HepG2 (cell line): ENCODE measurements at regions not wholly inside any gene's neighbourhood (a gene's known extent, or its start where the extent isn't known, plus 50 kb on each side); places are given as distances from the start of the nearest gene placed in this dataset.

Source experiments
- ATAC-seq: fragments of 200-7000 bp; cut with Tn5 transposase; 3 replicates; pipeline ENCODE4 v1.9.1; 2020; ENCODE audit warnings: mild to moderate bottlenecking, moderate library complexity
- BruUV-seq: library from RNA; stranded (reverse); fragments of 400-500 nt; replicated peaks from 2 replicates; lab custom pipeline; 2021; lab: Mats Ljungman, UMichigan
- CTCF ChIA-PET: fragments of 300-600 bp; formaldehyde crosslinking; extraction: SDS; loops from one replicate; lab custom pipeline; 2021; ENCODE audit warnings: low total read pairs, inconsistent platforms, low intra/inter-chr PET ratio; lab: Yijun Ruan, JAX
- POLR2A ChIA-PET: fragments of 350-600 bp; sonication (Branson Sonifier 250); formaldehyde crosslinking; loops from one replicate; lab custom pipeline; 2020; ENCODE audit warnings: antibody characterized with exemption, inconsistent platforms; lab: Yijun Ruan, JAX
- DNase-seq: peaks from one replicate; pipeline ENCODE4 v3.0.0-alpha.2; 2015; ENCODE audit warnings: low spot score
- FAIRE-seq: peaks from 3 replicates; lab custom pipeline; 2011; peaks lifted over from hg19 to GRCh38; lab: Jason Lieb, UNC
- H2AFZ ChIP-seq: one replicate; pipeline ENCODE4 v1.6.1; 2011; ENCODE audit warnings: low read length, inconsistent platforms
- H3K27ac ChIP-seq: fragments of 300-600 bp; 3 replicates; pipeline ENCODE4 v1.8.0; 2011; ENCODE audit warnings: mixed run types, mild to moderate bottlenecking, mixed read lengths, low read length, inconsistent platforms; ENCODE audit not compliant: insufficient read depth; ENCODE audit errors: extremely low read length
- H3K27me3 ChIP-seq, 2 experiments: fragments of 200-600 bp in 1 of 2; 2 replicates in 1 of 2; 3 replicates in 1 of 2; pipeline versions ENCODE4 v1.6.0 to v1.8.0; 2011; ENCODE audit warnings: low read length in 2 of 2, mild to moderate bottlenecking in 2 of 2, moderate library complexity in 2 of 2, inconsistent platforms in 1 of 2; ENCODE audit not compliant: insufficient read depth in 2 of 2, control insufficient read depth in 1 of 2
- H3K36me3 ChIP-seq, 2 experiments: fragments of 200-600 bp in 1 of 2; replicated peaks in 1 of 2; 2 replicates in 1 of 2; 3 replicates in 1 of 2; pipeline versions ENCODE4 v1.5.1 to v1.8.0; 2011; ENCODE audit warnings: low read length in 2 of 2, inconsistent platforms in 1 of 2; ENCODE audit not compliant: insufficient read depth in 2 of 2, control insufficient read depth in 1 of 2
- H3K4me1 ChIP-seq: 2 replicates; pipeline ENCODE4 v1.5.1; 2012; ENCODE audit warnings: low read length, inconsistent platforms; ENCODE audit not compliant: insufficient read depth
- H3K4me2 ChIP-seq: 2 replicates; pipeline ENCODE4 v1.6.0; 2011; ENCODE audit warnings: low read depth, low read length, inconsistent platforms
- H3K4me3 ChIP-seq, 3 experiments: fragments of 200-600 bp in 1 of 3; sonication (generic), shearing (Covaris generic) in 1 of 3; replicated peaks in 1 of 3; 2 replicates each; pipeline ENCODE4 v1.5.1; 2011 to 2016; ENCODE audit warnings: low read length in 3 of 3, inconsistent platforms in 2 of 3, low read depth in 2 of 3, mild to moderate bottlenecking in 2 of 3, control low read depth in 1 of 3, mixed read lengths in 1 of 3; ENCODE audit not compliant: insufficient read depth in 1 of 3
- H3K79me2 ChIP-seq: one replicate; pipeline ENCODE4 v1.6.1; 2011; ENCODE audit warnings: low read length, inconsistent platforms; ENCODE audit not compliant: insufficient read depth
- H3K9ac ChIP-seq: 2 replicates; pipeline ENCODE4 v1.6.0; 2011; ENCODE audit warnings: mild to moderate bottlenecking, low read depth, low read length, inconsistent platforms; ENCODE audit not compliant: insufficient read depth
- H3K9me3 ChIP-seq: 2 replicates; pipeline ENCODE4 v1.5.1; 2012; ENCODE audit warnings: mild to moderate bottlenecking, low read length
- H4K20me1 ChIP-seq: 2 replicates; pipeline ENCODE4 v1.6.0; 2011; ENCODE audit warnings: inconsistent platforms, mild to moderate bottlenecking, low read length, moderate library complexity; ENCODE audit not compliant: insufficient read depth
- ERF ChIP-seq: IDR thresholded peaks from 2 replicates; pipeline ENCODE4 v1.6.1; 2018; ENCODE audit warnings: missing biosample characterization, missing genetic modification reagents
- MBD4 ChIP-seq: IDR thresholded peaks from 2 replicates; pipeline ENCODE4 v1.6.1; 2012; ENCODE audit warnings: low read length, inconsistent platforms, borderline replicate concordance
- NFIB ChIP-seq: sonication (generic); formaldehyde crosslinking; IDR thresholded peaks from 2 replicates; pipeline ENCODE4 v1.9.0; 2021; ENCODE audit warnings: missing genetic modification reagents, mild to moderate bottlenecking, borderline replicate concordance
- RARA ChIP-seq: IDR thresholded peaks from 2 replicates; pipeline ENCODE4 v1.6.1; 2016; ENCODE audit warnings: missing genetic modification reagents, missing compliant biosample characterization
- SSRP1 ChIP-seq: IDR thresholded peaks from 2 replicates; pipeline ENCODE4 v1.6.1; 2016; ENCODE audit warnings: control low read depth
- ZBTB3 ChIP-seq: sonication (generic); formaldehyde crosslinking; IDR thresholded peaks from 2 replicates; pipeline ENCODE4 v1.4.0; 2020; ENCODE audit warnings: low read depth, mild to moderate bottlenecking, moderate library complexity, missing genetic modification reagents, borderline replicate concordance
- ZFP90 ChIP-seq: sonication (generic); formaldehyde crosslinking; IDR thresholded peaks from 2 replicates; pipeline ENCODE4 v1.8.0; 2022; ENCODE audit warnings: missing genetic modification reagents, mild to moderate bottlenecking, inconsistent platforms, borderline replicate concordance
- ZNF138 ChIP-seq: sonication (generic); formaldehyde crosslinking; IDR thresholded peaks from 2 replicates; pipeline ENCODE4 v1.5.0; 2020; ENCODE audit warnings: mild to moderate bottlenecking, low read depth, missing genetic modification reagents
- ZNF446 ChIP-seq: sonication (generic); formaldehyde crosslinking; IDR thresholded peaks from 2 replicates; pipeline ENCODE4 v1.5.0; 2020; ENCODE audit warnings: mild to moderate bottlenecking, missing genetic modification reagents
- ZNF530 ChIP-seq: sonication (generic); formaldehyde crosslinking; IDR thresholded peaks from 2 replicates; pipeline ENCODE4 v1.5.0; 2020; ENCODE audit warnings: low read depth, mild to moderate bottlenecking, missing genetic modification reagents
- ZNF543 ChIP-seq: sonication (generic); formaldehyde crosslinking; IDR thresholded peaks from 2 replicates; pipeline ENCODE4 v1.4.0; 2020; ENCODE audit warnings: mild to moderate bottlenecking, missing genetic modification reagents
- ZNF598 ChIP-seq: sonication (generic); formaldehyde crosslinking; IDR thresholded peaks from 2 replicates; pipeline ENCODE4 v1.5.1; 2020; ENCODE audit warnings: mild to moderate bottlenecking, missing genetic modification reagents, borderline replicate concordance
- ZNF672 ChIP-seq: sonication (generic); formaldehyde crosslinking; IDR thresholded peaks from 2 replicates; pipeline ENCODE4 v1.8.1; 2022; ENCODE audit warnings: missing genetic modification reagents
- ZNF674 ChIP-seq: sonication (generic); formaldehyde crosslinking; IDR thresholded peaks from 2 replicates; pipeline ENCODE4 v1.5.0; 2020; ENCODE audit warnings: low read depth, mild to moderate bottlenecking, missing genetic modification reagents
- ZNF737 ChIP-seq: sonication (generic); formaldehyde crosslinking; IDR thresholded peaks from 2 replicates; pipeline ENCODE4 v1.5.0; 2020; ENCODE audit warnings: missing genetic modification reagents, mild to moderate bottlenecking, borderline replicate concordance
- ZNF816 ChIP-seq: sonication (generic); formaldehyde crosslinking; IDR thresholded peaks from 2 replicates; pipeline ENCODE4 v1.8.0; 2022; ENCODE audit warnings: missing genetic modification reagents, mild to moderate bottlenecking, borderline replicate concordance
- ZNF839 ChIP-seq: sonication (generic); formaldehyde crosslinking; IDR thresholded peaks from 2 replicates; pipeline ENCODE4 v1.4.0; 2020; ENCODE audit warnings: missing genetic modification reagents, mild to moderate bottlenecking, borderline replicate concordance
- WGBS: methylation state at CpG from one replicate; pipeline ENCODE4 v1.1.6; 2017; ENCODE audit warnings: low lambda C conversion rate; 5-methylcytosine and 5-hydroxymethylcytosine counted together
- in situ Hi-C: cut with HindIII; loops from 2 replicates; pipeline ENCODE4 v1.10.0; 2017; ENCODE audit warnings: low pct_unique_long_range_greater_than_20kb; ENCODE audit not compliant: extremely low pct_ligation_motif_present
- intact Hi-C: fragments of 100-400 bp; cut with micrococcal nuclease; formaldehyde crosslinking; loops from one replicate; pipeline ENCODE4 v1.10.0; 2022; ENCODE audit not compliant: unreplicated experiment
- TF ChIP-seq, protein P1 (sequence below): sonication (generic); formaldehyde crosslinking; IDR thresholded peaks from 2 replicates; pipeline ENCODE4 v1.4.0; 2020; ENCODE audit warnings: missing genetic modification reagents, mild to moderate bottlenecking, borderline replicate concordance
- TF ChIP-seq, protein P2 (sequence below): sonication (generic); formaldehyde crosslinking; IDR thresholded peaks from 2 replicates; pipeline ENCODE4 v1.4.0; 2020; ENCODE audit warnings: mild to moderate bottlenecking, missing genetic modification reagents
- TF ChIP-seq, protein P3 (sequence below): sonication (generic); formaldehyde crosslinking; IDR thresholded peaks from 2 replicates; pipeline ENCODE4 v1.4.0; 2020; ENCODE audit warnings: low read depth, mild to moderate bottlenecking, missing genetic modification reagents

DNA sequence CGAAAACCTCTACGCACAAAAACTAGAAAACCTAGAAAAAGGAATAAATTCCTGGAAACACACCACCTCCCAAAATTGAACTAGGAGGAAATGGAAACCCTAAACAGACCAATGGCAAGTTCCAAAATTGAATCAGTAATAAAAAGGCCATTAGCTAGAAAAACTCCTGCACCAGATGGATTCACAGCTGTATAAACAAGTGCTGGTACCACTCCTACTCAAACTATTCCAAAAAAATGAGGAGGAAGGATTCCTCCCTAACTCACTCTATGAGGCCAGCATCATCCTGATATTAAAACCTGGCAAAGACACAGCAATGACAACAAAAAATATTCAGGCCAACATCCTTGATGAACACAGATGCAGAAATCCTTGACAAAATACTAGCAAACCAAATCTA lies 228.2 kb downstream of the CHRM2 start (continued):
- no peak for TF ChIP-seq ZNF543
- no peak for TF ChIP-seq ZBTB3 (CRISPR knock-in tag)
- TF ChIP-seq, protein P1, sequence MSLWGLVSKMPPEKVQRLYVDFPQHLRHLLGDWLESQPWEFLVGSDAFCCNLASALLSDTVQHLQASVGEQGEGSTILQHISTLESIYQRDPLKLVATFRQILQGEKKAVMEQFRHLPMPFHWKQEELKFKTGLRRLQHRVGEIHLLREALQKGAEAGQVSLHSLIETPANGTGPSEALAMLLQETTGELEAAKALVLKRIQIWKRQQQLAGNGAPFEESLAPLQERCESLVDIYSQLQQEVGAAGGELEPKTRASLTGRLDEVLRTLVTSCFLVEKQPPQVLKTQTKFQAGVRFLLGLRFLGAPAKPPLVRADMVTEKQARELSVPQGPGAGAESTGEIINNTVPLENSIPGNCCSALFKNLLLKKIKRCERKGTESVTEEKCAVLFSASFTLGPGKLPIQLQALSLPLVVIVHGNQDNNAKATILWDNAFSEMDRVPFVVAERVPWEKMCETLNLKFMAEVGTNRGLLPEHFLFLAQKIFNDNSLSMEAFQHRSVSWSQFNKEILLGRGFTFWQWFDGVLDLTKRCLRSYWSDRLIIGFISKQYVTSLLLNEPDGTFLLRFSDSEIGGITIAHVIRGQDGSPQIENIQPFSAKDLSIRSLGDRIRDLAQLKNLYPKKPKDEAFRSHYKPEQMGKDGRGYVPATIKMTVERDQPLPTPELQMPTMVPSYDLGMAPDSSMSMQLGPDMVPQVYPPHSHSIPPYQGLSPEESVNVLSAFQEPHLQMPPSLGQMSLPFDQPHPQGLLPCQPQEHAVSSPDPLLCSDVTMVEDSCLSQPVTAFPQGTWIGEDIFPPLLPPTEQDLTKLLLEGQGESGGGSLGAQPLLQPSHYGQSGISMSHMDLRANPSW (CRISPR knock-in tag) = no peak
- TF ChIP-seq ERF (CRISPR knock-in tag) = no peak
- TF ChIP-seq ZNF530 (CRISPR knock-in tag) = no peak
- no peak for TF ChIP-seq ZNF737
- TF ChIP-seq, protein P2, sequence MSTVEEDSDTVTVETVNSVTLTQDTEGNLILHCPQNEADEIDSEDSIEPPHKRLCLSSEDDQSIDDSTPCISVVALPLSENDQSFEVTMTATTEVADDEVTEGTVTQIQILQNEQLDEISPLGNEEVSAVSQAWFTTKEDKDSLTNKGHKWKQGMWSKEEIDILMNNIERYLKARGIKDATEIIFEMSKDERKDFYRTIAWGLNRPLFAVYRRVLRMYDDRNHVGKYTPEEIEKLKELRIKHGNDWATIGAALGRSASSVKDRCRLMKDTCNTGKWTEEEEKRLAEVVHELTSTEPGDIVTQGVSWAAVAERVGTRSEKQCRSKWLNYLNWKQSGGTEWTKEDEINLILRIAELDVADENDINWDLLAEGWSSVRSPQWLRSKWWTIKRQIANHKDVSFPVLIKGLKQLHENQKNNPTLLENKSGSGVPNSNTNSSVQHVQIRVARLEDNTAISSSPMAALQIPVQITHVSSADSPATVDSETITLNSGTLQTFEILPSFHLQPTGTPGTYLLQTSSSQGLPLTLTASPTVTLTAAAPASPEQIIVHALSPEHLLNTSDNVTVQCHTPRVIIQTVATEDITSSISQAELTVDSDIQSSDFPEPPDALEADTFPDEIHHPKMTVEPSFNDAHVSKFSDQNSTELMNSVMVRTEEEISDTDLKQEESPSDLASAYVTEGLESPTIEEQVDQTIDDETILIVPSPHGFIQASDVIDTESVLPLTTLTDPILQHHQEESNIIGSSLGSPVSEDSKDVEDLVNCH (CRISPR knock-in tag) = no peak
- no peak for TF ChIP-seq NFIB (CRISPR knock-in tag)
- TF ChIP-seq MBD4 = no peak

DNA sequence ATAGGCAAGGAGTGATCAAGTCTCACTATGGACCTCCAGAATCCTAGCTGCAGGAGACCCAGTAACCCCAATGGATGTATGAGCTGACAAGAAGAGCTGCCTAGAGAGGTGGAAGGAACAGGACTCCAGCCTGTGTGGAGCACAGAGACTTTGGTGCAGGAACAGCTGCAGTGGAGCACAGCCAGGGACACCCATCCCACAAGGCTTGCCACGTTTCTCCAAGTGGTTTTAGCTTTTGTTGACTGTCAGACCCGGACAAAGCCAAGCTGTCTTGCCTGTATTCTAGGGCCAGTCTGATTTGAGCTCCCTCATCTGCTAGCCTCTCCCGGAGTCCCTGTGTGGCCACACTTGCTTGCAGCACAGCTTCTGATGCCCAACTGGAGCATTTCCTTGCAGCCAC lies 224.7 kb downstream of the CHRM2 start:
- BruUV-seq = no TSS peak
- TF ChIP-seq ZFP90 (CRISPR knock-in tag) (no peak), SSRP1 (CRISPR knock-in tag) (no peak), ZNF674 (no peak), ZNF446 (CRISPR knock-in tag) (no peak), ZNF839 (CRISPR knock-in tag) (no peak), ZNF816 (CRISPR knock-in tag) (no peak), ZNF672 (CRISPR knock-in tag) (no peak), RARA (CRISPR knock-in tag) (no peak), ZNF598 (CRISPR knock-in tag) (no peak), ZNF138 (CRISPR knock-in tag) (no peak)
- TF ChIP-seq, protein P3, sequence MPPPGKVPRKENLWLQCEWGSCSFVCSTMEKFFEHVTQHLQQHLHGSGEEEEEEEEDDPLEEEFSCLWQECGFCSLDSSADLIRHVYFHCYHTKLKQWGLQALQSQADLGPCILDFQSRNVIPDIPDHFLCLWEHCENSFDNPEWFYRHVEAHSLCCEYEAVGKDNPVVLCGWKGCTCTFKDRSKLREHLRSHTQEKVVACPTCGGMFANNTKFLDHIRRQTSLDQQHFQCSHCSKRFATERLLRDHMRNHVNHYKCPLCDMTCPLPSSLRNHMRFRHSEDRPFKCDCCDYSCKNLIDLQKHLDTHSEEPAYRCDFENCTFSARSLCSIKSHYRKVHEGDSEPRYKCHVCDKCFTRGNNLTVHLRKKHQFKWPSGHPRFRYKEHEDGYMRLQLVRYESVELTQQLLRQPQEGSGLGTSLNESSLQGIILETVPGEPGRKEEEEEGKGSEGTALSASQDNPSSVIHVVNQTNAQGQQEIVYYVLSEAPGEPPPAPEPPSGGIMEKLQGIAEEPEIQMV (CRISPR knock-in tag) = no peak

More for the DNA sequence above, 224.7 kb downstream of the CHRM2 start:
- no peaks in the 10 kb centered on the region for H3K27me3 ChIP-seq
- no peaks in the 10 kb centered on the region for H4K20me1 ChIP-seq
- no peaks in the 10 kb centered on the region for H3K79me2 ChIP-seq
- H3K4me1 ChIP-seq = no peaks in the 10 kb centered on the region
- H3K9ac ChIP-seq = no peak overlapping the region
- H2AFZ ChIP-seq = no peak overlapping the region
- POLR2A ChIA-PET = no interaction called here
- H3K4me2 ChIP-seq = no peak overlapping the region
- H3K4me3 ChIP-seq = no peak overlapping the region
- no peaks in the 10 kb centered on the region for H3K36me3 ChIP-seq
- no peak for DNase-seq
- H3K27ac ChIP-seq = no peak overlapping the region
- FAIRE-seq = no peak
- WGBS = 0% methylated on average over 1 of the region's 3 CpGs
- in situ Hi-C loops (no loop called here), intact Hi-C loops (no loop called here)
- CTCF ChIA-PET = no interaction called here
- ATAC-seq = no peak
- H3K9me3 ChIP-seq = peaks cover 5% of the 10 kb centered on the region; the same call in 1 of the 2 replicates
